HEK293 (cell line): ENCODE measurements at regions not wholly inside any gene's neighbourhood (a gene's known extent, or its start where the extent isn't known, plus 50 kb on each side); places are given as distances from the start of the nearest gene placed in this dataset.

Source experiments
- CTCF ChIA-PET: fragments of 350-600 bp; formaldehyde crosslinking; extraction: SDS; loops from one replicate; lab custom pipeline; 2021; ENCODE audit warnings: antibody characterized with exemption; lab: Yijun Ruan, JAX
- POLR2A ChIA-PET: fragments of 300-600 bp; formaldehyde crosslinking; extraction: SDS; loops from one replicate; lab custom pipeline; 2020; ENCODE audit warnings: antibody characterized with exemption, inconsistent platforms; lab: Yijun Ruan, JAX
- H3K27ac ChIP-seq: fragments of 200-500 bp; sonication (Bioruptor generic); 2 replicates; pipeline ENCODE4 v1.5.1; 2014; ENCODE audit warnings: low read depth, low read length, control low read depth, inconsistent platforms; ENCODE audit errors: extremely low read depth
- H3K36me3 ChIP-seq, 2 experiments: fragments of 200-500 bp in 1 of 2; sonication (Bioruptor generic) in 1 of 2; 1 replicate in 1 of 2; 2 replicates in 1 of 2; pipeline ENCODE4 v1.5.1; 2014 to 2017; ENCODE audit warnings: inconsistent platforms in 2 of 2, low read length in 2 of 2; ENCODE audit not compliant: control insufficient read depth in 2 of 2, insufficient read depth in 1 of 2
- H3K4me1 ChIP-seq: fragments of 200-500 bp; sonication (Bioruptor generic); 2 replicates; pipeline ENCODE4 v1.5.1; 2014; ENCODE audit warnings: mild to moderate bottlenecking, low read length, inconsistent platforms; ENCODE audit not compliant: control insufficient read depth, insufficient read depth
- H3K4me3 ChIP-seq: 2 replicates; pipeline ENCODE4 v1.5.1; 2011; ENCODE audit warnings: low read depth, mild to moderate bottlenecking, control low read depth, low read length, moderate library complexity
- H3K9me3 ChIP-seq: fragments of 200-500 bp; sonication (Bioruptor generic); 2 replicates; pipeline ENCODE4 v1.5.1; 2014; ENCODE audit warnings: low read depth, low read length, inconsistent platforms; ENCODE audit not compliant: control insufficient read depth, insufficient read depth
- KLF1 ChIP-seq: fragments of 450-650 bp; formaldehyde crosslinking; IDR thresholded peaks from 2 replicates; pipeline ENCODE4 v1.5.1; 2016; ENCODE audit warnings: missing biosample characterization, missing genetic modification characterization
- OVOL3 ChIP-seq: fragments of 450-650 bp; formaldehyde crosslinking; IDR thresholded peaks from 2 replicates; pipeline ENCODE4 v1.5.1; 2016; ENCODE audit warnings: missing biosample characterization, missing genetic modification characterization
- SALL2 ChIP-seq: fragments of 450-650 bp; formaldehyde crosslinking; IDR thresholded peaks from 2 replicates; pipeline ENCODE4 v1.5.0; 2017; ENCODE audit warnings: missing biosample characterization, mild to moderate bottlenecking, missing genetic modification characterization, borderline replicate concordance
- SCRT2 ChIP-seq: fragments of 450-650 bp; formaldehyde crosslinking; IDR thresholded peaks from 2 replicates; pipeline ENCODE4 v1.5.1; 2016; ENCODE audit warnings: missing biosample characterization, missing genetic modification characterization
- SP2 ChIP-seq: fragments of 450-650 bp; formaldehyde crosslinking; IDR thresholded peaks from 2 replicates; pipeline ENCODE4 v1.5.1; 2016; ENCODE audit warnings: missing biosample characterization, missing genetic modification characterization
- TCF7L2 ChIP-seq: IDR thresholded peaks from 2 replicates; pipeline ENCODE4 v1.6.1; 2011; ENCODE audit warnings: low read depth, mild to moderate bottlenecking, inconsistent platforms, low read length, moderate library complexity, borderline replicate concordance
- WT1 ChIP-seq: fragments of 450-650 bp; formaldehyde crosslinking; IDR thresholded peaks from 2 replicates; pipeline ENCODE4 v1.5.1; 2016; ENCODE audit warnings: missing biosample characterization, missing genetic modification characterization
- ZBTB17 ChIP-seq: fragments of 450-650 bp; formaldehyde crosslinking; IDR thresholded peaks from 2 replicates; pipeline ENCODE4 v1.5.1; 2016; ENCODE audit warnings: missing biosample characterization, missing genetic modification characterization
- ZNF10 ChIP-seq: fragments of 450-650 bp; formaldehyde crosslinking; IDR thresholded peaks from 2 replicates; pipeline ENCODE4 v1.5.1; 2017; ENCODE audit warnings: missing biosample characterization, missing genetic modification characterization
- ZNF175 ChIP-seq: fragments of 450-650 bp; formaldehyde crosslinking; IDR thresholded peaks from 2 replicates; pipeline ENCODE4 v1.5.1; 2016; ENCODE audit warnings: missing biosample characterization, missing genetic modification characterization
- ZNF324 ChIP-seq: fragments of 450-650 bp; formaldehyde crosslinking; IDR thresholded peaks from 2 replicates; pipeline ENCODE4 v1.5.1; 2016; ENCODE audit warnings: missing biosample characterization, missing genetic modification characterization
- ZNF366 ChIP-seq: fragments of 450-650 bp; formaldehyde crosslinking; conservative IDR thresholded peaks from 2 replicates; pipeline ENCODE4 v1.5.1; 2016; ENCODE audit warnings: missing biosample characterization, missing genetic modification characterization
- ZNF416 ChIP-seq: fragments of 450-650 bp; formaldehyde crosslinking; IDR thresholded peaks from 2 replicates; pipeline ENCODE4 v1.5.1; 2016; ENCODE audit warnings: missing biosample characterization, missing genetic modification characterization
- ZNF521 ChIP-seq: fragments of 450-650 bp; formaldehyde crosslinking; IDR thresholded peaks from 2 replicates; pipeline ENCODE4 v1.5.1; 2017; ENCODE audit warnings: missing biosample characterization, mild to moderate bottlenecking, missing genetic modification characterization
- ZNF529 ChIP-seq: fragments of 450-650 bp; formaldehyde crosslinking; IDR thresholded peaks from 2 replicates; pipeline ENCODE4 v1.5.1; 2017; ENCODE audit warnings: missing genetic modification characterization, missing biosample characterization; ENCODE audit not compliant: insufficient replicate concordance
- ZNF544 ChIP-seq: fragments of 450-650 bp; formaldehyde crosslinking; IDR thresholded peaks from 2 replicates; pipeline ENCODE4 v1.5.0; 2017; ENCODE audit warnings: missing biosample characterization, missing genetic modification characterization
- ZNF558 ChIP-seq: fragments of 450-650 bp; formaldehyde crosslinking; IDR thresholded peaks from 2 replicates; pipeline ENCODE4 v1.5.1; 2016; ENCODE audit warnings: missing biosample characterization, missing genetic modification characterization
- ZNF610 ChIP-seq: fragments of 450-650 bp; formaldehyde crosslinking; IDR thresholded peaks from 2 replicates; pipeline ENCODE4 v1.5.1; 2016; ENCODE audit warnings: missing biosample characterization, missing genetic modification characterization, borderline replicate concordance
- ZNF629 ChIP-seq: fragments of 450-650 bp; formaldehyde crosslinking; IDR thresholded peaks from 2 replicates; pipeline ENCODE4 v1.5.1; 2017; ENCODE audit warnings: missing biosample characterization, missing genetic modification characterization
- ZSCAN16 ChIP-seq: fragments of 450-650 bp; formaldehyde crosslinking; IDR thresholded peaks from 2 replicates; pipeline ENCODE4 v1.5.1; 2016; ENCODE audit warnings: missing biosample characterization, missing genetic modification characterization
- TF ChIP-seq, protein P1 (sequence below): fragments of 450-650 bp; formaldehyde crosslinking; IDR thresholded peaks from 2 replicates; pipeline ENCODE4; 2016; ENCODE audit warnings: missing biosample characterization, missing genetic modification characterization
- TF ChIP-seq, protein P2 (sequence below): fragments of 450-650 bp; formaldehyde crosslinking; IDR thresholded peaks from 2 replicates; pipeline ENCODE4 v1.5.1; 2017; ENCODE audit warnings: missing biosample characterization, missing genetic modification characterization
- TF ChIP-seq, protein P3 (sequence below): fragments of 450-650 bp; formaldehyde crosslinking; IDR thresholded peaks from 2 replicates; pipeline ENCODE4 v1.5.1; 2016; ENCODE audit warnings: missing biosample characterization, missing genetic modification characterization

GRCh38 chr2:60275958-60276357 is 277.5 kb downstream of the BCL11A start:
- no peaks in the 10 kb centered on the region for H3K36me3 ChIP-seq
- H3K9me3 ChIP-seq: no peaks in the 10 kb centered on the region
- H3K27ac ChIP-seq: no peak overlapping the region
- no peaks in the 10 kb centered on the region for H3K4me1 ChIP-seq
- ChIA-PET CTCF (no interaction called here), POLR2A (no interaction called here)
- H3K4me3 ChIP-seq: no peak overlapping the region
- no peak for TF ChIP-seq ZNF544 (tag by site-specific recombination)
- no peak for TF ChIP-seq ZNF521 (tag by site-specific recombination)

- ChIA-PET CTCF (interaction anchor here (0.6 kb wide), 1 partner anchor 13 kb away, joined by 3 read pairs; no protein-coding TSS in a partner anchor), POLR2A (no interaction called here)
- H3K4me3 ChIP-seq: no peak overlapping the region
- no peaks in the 10 kb centered on the region for H3K36me3 ChIP-seq
- TF ChIP-seq ZBTB17 (tag by site-specific recombination): no peak
- no peaks in the 10 kb centered on the region for H3K9me3 ChIP-seq
- H3K27ac ChIP-seq: no peak overlapping the region
- no peaks in the 10 kb centered on the region for H3K4me1 ChIP-seq
Observed at GRCh38 chr2:60273836-60274235, 279.6 kb downstream of the BCL11A start.

GRCh38 chr2:60271713-60272112 is 281.7 kb downstream of the BCL11A start:
- no peak for TF ChIP-seq ZNF558 (tag by site-specific recombination)
- TF ChIP-seq SCRT2 (tag by site-specific recombination): no peak
- TF ChIP-seq ZNF324 (tag by site-specific recombination): no peak
- no peak for TF ChIP-seq ZNF529 (tag by site-specific recombination)
- TF ChIP-seq, protein P1, sequence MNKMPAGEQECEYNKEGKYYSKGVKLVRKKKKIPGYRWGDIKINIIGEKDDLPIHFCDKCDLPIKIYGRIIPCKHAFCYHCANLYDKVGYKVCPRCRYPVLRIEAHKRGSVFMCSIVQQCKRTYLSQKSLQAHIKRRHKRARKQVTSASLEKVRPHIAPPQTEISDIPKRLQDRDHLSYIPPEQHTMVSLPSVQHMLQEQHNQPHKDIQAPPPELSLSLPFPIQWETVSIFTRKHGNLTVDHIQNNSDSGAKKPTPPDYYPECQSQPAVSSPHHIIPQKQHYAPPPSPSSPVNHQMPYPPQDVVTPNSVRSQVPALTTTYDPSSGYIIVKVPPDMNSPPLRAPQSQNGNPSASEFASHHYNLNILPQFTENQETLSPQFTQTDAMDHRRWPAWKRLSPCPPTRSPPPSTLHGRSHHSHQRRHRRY (tag by site-specific recombination): no peak
- no peak for TF ChIP-seq OVOL3
- TF ChIP-seq TCF7L2: no peak
- TF ChIP-seq SALL2: no peak
- TF ChIP-seq ZNF610 (tag by site-specific recombination): no peak
- TF ChIP-seq SP2 (tag by site-specific recombination): no peak
- no peak for TF ChIP-seq WT1 (tag by site-specific recombination)
- TF ChIP-seq ZSCAN16 (tag by site-specific recombination): no peak
- TF ChIP-seq ZNF175: no peak
- TF ChIP-seq, protein P2, sequence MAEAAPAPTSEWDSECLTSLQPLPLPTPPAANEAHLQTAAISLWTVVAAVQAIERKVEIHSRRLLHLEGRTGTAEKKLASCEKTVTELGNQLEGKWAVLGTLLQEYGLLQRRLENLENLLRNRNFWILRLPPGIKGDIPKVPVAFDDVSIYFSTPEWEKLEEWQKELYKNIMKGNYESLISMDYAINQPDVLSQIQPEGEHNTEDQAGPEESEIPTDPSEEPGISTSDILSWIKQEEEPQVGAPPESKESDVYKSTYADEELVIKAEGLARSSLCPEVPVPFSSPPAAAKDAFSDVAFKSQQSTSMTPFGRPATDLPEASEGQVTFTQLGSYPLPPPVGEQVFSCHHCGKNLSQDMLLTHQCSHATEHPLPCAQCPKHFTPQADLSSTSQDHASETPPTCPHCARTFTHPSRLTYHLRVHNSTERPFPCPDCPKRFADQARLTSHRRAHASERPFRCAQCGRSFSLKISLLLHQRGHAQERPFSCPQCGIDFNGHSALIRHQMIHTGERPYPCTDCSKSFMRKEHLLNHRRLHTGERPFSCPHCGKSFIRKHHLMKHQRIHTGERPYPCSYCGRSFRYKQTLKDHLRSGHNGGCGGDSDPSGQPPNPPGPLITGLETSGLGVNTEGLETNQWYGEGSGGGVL (tag by site-specific recombination): no peak
- TF ChIP-seq ZNF629 (tag by site-specific recombination): no peak
- TF ChIP-seq ZNF10 (tag by site-specific recombination): no peak
- TF ChIP-seq ZNF366: no peak
- TF ChIP-seq ZNF416 (tag by site-specific recombination): no peak
- TF ChIP-seq, protein P3, sequence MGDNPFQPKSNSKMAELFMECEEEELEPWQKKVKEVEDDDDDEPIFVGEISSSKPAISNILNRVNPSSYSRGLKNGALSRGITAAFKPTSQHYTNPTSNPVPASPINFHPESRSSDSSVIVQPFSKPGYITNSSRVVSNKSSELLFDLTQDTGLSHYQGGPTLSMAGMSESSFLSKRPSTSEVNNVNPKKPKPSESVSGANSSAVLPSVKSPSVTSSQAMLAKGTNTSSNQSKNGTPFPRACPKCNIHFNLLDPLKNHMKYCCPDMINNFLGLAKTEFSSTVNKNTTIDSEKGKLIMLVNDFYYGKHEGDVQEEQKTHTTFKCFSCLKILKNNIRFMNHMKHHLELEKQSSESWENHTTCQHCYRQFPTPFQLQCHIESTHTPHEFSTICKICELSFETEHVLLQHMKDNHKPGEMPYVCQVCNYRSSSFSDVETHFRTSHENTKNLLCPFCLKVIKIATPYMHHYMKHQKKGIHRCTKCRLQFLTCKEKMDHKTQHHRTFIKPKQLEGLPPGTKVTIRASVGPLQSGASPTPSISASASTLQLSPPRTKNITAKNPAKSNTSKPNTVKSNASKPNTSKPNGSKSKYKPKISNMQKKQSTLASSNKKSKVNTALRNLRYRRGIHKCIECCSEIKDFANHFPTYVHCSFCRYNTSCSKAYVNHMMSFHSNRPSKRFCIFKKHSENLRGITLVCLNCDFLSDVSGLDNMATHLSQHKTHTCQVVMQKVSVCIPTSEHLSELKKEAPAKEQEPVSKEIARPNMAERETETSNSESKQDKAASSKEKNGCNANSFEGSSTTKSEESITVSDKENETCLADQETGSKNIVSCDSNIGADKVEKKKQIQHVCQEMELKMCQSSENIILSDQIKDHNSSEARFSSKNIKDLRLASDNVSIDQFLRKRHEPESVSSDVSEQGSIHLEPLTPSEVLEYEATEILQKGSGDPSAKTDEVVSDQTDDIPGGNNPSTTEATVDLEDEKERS (tag by site-specific recombination): no peak
- TF ChIP-seq KLF1 (tag by site-specific recombination): no peak
- CTCF ChIA-PET: interaction anchor here (0.6 to 1.3 kb wide), 2 partner anchors 28 to 367 kb away, joined by 3 read pairs; no protein-coding TSS in a partner anchor
- H3K4me1 ChIP-seq: no peaks in the 10 kb centered on the region
- no peaks in the 10 kb centered on the region for H3K36me3 ChIP-seq
- no peak overlapping the region for H3K27ac ChIP-seq
- no peaks in the 10 kb centered on the region for H3K9me3 ChIP-seq
- POLR2A ChIA-PET: no interaction called here
- no peak overlapping the region for H3K4me3 ChIP-seq
